ENCODE measurements at regions not wholly inside any gene's neighbourhood (a gene's known extent, or its start where the extent isn't known, plus 50 kb on each side); places are given as distances from the start of the nearest gene placed in this dataset.
A peak's percentile ranks its signal among the peaks of the same experiment; 100 is the strongest.
"Not testable (repeated sequence)": the region's sequence is repeated elsewhere in the genome, so short reads cannot be mapped to it uniquely, and the experiment has no call there.

GRCh38 chr2:234699456-234699855, 202.6 kb upstream of the ARL4C start:
- H3K4me3 ChIP-seq (ENCODE audit: low read depth, poor library complexity, severe bottlenecking), result no peak overlapping the region
- peak in 1 of 2 donors; percentile 56 for DNase-seq (ENCODE audit: low spot score in 2 of 2)
- intact Hi-C loops (cut with DNase I; ENCODE audit: low total_unique reads), result no loop called here
- TF ChIP-seq POLR2A (IDR thresholded peaks at IDR 0.05), result no peak
- TF ChIP-seq CTCF (IDR thresholded peaks at IDR 0.05), result no peak
- WGBS, 2 donors, result 89 to 95% methylated on average over 3 to 4 of the region's 4 CpGs

GRCh38 chr2:234697300-234697876, 200.5 kb upstream of the ARL4C start:
- intact Hi-C loops (cut with DNase I; ENCODE audit: low total_unique reads); H3K4me3 ChIP-seq (ENCODE audit: low read depth, poor library complexity, severe bottlenecking): not testable (repeated sequence)
- DNase-seq (ENCODE audit: low spot score in 2 of 2), result peak in 1 of 2 donors; percentile 45

- 67 to 74% methylated on average over 2 of the region's 2 CpGs for WGBS, 2 donors
- no peak for DNase-seq (ENCODE audit: low spot score in 2 of 2)
- TF ChIP-seq POLR2A (IDR thresholded peaks at IDR 0.05), result no peak
- TF ChIP-seq CTCF (IDR thresholded peaks at IDR 0.05), result no peak
- H3K4me3 ChIP-seq (ENCODE audit: low read depth, poor library complexity, severe bottlenecking), result no peak overlapping the region
- intact Hi-C loops (cut with DNase I; ENCODE audit: low total_unique reads), result no loop called here
These were observed 199.1 kb upstream of the ARL4C start for GRCh38 chr2:234695981-234696380.

- intact Hi-C loops (cut with DNase I; ENCODE audit: low total_unique reads), result no loop called here
- TF ChIP-seq CTCF (IDR thresholded peaks at IDR 0.05) (no peak), POLR2A (IDR thresholded peaks at IDR 0.05) (no peak)
- no peak overlapping the region for H3K4me3 ChIP-seq (ENCODE audit: low read depth, poor library complexity, severe bottlenecking)
- WGBS, 2 donors, result 73 to 81% methylated on average over 4 of the region's 4 CpGs
- peak in 1 of 2 donors; percentile 14 for DNase-seq (ENCODE audit: low spot score in 2 of 2)
These were observed 197.5 kb upstream of the ARL4C start for GRCh38 chr2:234694244-234695013.

- H3K4me3 ChIP-seq (ENCODE audit: low read depth, poor library complexity, severe bottlenecking); intact Hi-C loops (cut with DNase I; ENCODE audit: low total_unique reads); DNase-seq (ENCODE audit: low spot score in 2 of 2): not testable (repeated sequence)
- WGBS, 2 donors, result 82 to 91% methylated on average over 2 of the region's 2 CpGs
These were observed 196.9 kb upstream of the ARL4C start for GRCh38 chr2:234693681-234694190.

- intact Hi-C loops (cut with DNase I; ENCODE audit: low total_unique reads); H3K4me3 ChIP-seq (ENCODE audit: low read depth, poor library complexity, severe bottlenecking): not testable (repeated sequence)
- peak in 1 of 2 donors; percentile 50 for DNase-seq (ENCODE audit: low spot score in 2 of 2)
- WGBS, 2 donors, result 75 to 76% methylated on average over 6 of the region's 6 CpGs
These were observed 196.3 kb upstream of the ARL4C start for GRCh38 chr2:234693191-234693590.

GRCh38 chr2:234691968-234692955, 195.4 kb upstream of the ARL4C start:
- intact Hi-C loops (cut with DNase I; ENCODE audit: low total_unique reads), result no loop called here
- DNase-seq (ENCODE audit: low spot score in 2 of 2), result peak in 1 of 2 donors; percentile 3
- TF ChIP-seq POLR2A (IDR thresholded peaks at IDR 0.05) (no peak), CTCF (IDR thresholded peaks at IDR 0.05) (no peak)
- H3K4me3 ChIP-seq (ENCODE audit: low read depth, poor library complexity, severe bottlenecking), result no peak overlapping the region
- WGBS, 2 donors, result 69 to 76% methylated on average over 6 of the region's 6 CpGs

All from lower leg skin (tissue), 4 donors.